GM21367 (cell line): ENCODE measurements at regions not wholly inside any gene's neighbourhood (a gene's known extent, or its start where the extent isn't known, plus 50 kb on each side); places are given as distances from the start of the nearest gene placed in this dataset.
A peak's percentile ranks its signal among the peaks of the same experiment; 100 is the strongest.

Source experiments
- ATAC-seq: cut with Tn5 transposase; IDR thresholded peaks from one replicate; pipeline ENCODE4 v1.9.1; 2021; ENCODE audit not compliant: unreplicated experiment

DNA sequence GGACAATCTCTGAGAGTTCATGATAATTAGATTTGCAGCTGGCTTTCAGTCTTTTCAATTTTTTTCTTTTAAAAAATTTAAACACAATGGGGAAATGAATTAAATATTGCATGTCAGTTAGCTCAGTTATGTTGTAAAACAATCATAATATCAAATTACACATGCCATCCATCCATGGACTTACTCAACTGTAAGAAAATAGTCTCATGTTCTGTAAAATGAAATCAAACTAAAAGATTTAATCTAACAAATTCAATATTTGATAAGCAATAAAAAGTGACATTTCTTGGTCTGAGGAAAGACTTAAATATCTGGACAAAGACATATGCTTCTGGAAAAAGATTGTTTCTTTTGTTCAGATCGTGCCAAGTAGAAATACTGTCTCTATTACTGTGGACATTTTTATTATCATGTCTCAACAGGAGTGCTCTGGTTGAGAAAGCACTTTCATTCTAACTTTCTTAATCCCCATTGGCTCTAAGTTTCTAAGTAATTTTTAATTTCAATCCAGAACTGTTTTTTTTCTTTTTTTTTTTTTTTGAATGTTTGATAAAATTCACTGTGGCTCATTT, 179.2 kb upstream of the FAM3C start:
- ATAC-seq: no peak

DNA sequence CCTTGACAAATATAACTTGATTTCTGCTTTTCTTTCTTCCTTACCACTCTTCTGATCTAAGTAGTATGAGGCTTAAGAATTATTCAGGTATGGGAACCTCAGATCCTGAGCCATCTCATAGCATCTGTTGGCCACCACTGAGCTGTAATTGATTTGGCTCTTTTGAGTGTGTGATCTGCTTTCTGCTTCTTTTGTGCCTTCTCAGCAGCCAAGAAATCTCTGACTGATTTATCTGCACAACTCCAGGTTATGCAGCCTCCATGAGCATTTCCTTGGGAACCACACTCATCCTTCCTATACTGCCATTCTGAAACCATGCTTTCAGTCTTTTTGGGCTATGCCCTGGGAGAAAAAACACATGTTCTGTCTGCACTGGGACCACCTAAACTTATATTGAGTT, 178.0 kb upstream of the FAM3C start:
- no peak for ATAC-seq

DNA sequence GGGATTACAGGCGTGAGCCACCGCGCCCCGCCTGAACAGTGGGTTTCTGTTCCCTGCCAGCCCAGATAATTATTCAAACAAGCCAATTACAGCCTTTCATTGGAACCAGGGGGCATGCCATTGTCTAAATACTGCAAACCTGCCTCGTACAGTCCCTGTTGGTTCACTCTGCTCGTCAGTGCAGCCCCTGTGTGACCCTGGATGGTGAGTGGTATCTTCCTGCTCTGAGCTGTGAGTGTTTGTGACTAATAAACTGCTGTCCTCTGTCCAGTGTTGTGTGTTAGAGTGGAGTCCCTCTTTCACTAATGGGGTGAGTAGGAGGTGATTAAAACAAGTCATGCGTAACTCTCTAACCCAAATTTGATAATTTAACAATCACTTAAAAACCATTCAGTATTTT, 176.5 kb upstream of the FAM3C start:
- ATAC-seq: no peak

- no peak for ATAC-seq
These were observed 174.3 kb upstream of the FAM3C start for GRCh38 chr7:121570365-121570764.

DNA sequence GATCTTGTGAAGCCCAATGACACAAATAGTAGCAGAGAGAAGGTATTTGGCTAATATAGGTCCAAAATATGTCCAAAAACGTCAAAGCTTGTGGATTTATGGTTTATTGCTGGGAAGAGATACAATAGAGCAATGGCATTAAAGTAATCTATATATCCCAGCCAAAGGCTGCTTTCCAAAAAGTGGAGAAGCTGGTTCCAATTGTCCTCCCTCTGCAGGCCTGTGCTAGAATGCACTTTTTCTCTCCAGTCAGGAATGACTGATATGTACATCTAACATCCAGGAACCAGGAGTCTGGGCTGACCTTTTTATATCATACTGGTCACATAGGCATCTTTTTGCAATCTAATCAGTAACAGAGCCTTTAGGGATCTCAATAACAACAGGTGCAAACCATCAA, 167.1 kb upstream of the FAM3C start:
- ATAC-seq: no peak

DNA sequence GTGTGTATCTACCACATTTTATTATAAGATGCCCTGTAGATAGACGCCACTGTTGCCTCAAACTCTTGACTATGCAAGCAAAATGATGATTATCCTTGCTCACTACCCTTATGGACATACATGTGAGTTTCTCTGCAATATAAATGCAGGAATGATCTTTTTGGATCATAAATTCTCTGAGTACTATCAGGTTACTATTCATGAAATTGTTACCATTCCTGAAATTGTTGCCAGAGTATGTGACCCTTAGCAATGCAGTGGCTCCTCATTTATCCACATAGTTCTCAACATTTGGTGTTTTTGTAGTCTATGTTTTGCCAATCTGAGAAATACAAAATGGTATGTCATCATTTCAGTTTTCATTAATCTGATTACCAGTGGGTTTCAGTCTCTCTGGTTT, 166.2 kb upstream of the FAM3C start:
- ATAC-seq: no peak

DNA sequence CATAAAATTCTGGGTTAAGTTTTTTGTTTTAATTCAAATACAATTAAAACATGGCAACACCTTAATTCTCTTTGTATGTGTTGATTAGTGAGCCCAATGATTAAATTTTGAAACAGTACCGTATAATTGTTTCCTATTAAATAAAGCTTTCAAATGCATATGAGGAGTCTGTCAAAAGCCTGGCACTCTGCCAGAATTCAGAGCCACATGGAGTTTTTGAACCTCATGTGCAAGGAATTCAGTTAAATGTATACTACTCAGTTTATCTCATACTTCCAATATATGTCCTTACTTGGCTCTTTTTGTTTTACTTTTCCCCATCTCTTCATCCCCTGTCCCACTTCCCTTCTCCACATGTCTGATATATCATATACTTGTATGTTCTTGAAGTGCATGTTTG, 165.6 kb upstream of the FAM3C start:
- no peak for ATAC-seq

DNA sequence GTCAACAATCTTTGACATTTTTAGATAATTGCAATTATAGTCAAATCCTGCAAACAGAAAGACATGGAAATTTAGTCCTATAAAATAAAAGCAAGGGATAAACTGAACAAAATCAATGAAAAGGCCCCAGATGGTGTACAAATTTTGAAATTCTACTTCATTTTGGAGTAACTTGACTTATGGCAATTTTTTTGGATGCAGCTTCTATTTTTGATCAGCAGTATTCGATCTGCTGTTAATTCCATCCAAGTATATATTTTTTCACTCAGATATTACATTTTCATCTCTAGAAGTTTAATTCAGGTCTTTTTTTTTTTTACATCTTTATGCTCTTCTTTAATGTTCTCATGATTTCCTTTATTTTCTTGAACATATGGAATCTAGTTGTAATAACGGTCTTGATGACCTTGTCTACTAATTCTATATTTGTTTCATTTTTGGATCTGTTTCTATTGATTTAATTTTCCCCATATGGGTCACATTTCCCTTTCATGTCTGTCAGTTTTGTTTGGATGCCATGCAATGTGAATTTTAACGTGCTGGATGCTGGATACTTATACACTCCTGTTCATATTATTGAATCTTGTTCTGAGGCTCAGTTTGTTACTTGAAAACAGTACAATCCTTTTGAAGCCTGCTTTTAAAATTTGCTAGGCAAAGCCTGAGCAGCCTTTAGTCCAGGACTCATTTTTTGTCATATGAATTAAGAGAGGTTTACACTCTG, 164.3 kb upstream of the FAM3C start:
- no peak for ATAC-seq

- ATAC-seq: no peak
These were observed 162.2 kb upstream of the FAM3C start for GRCh38 chr7:121558288-121558687.

- ATAC-seq: no peak
These were observed 161.2 kb upstream of the FAM3C start for GRCh38 chr7:121557034-121557892.

DNA sequence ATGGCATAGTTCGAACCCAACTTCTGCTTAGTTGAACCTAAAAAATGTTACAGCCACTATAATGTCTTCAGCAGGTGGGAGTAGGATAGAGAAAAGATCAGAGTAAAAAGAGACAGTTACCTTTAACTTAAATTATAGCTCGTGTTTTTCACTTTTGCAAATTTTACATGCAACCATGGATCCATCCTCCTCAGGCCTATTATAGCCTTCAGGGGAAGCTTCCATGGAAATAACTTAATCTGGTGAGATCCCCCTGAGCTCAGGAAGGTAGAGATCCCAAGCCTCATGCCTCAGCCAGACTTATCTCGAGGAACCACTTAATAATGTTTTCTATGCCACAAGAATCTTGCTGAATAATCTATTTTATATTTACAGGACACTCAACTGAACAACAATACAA, 159.4 kb upstream of the FAM3C start:
- no peak for ATAC-seq

DNA sequence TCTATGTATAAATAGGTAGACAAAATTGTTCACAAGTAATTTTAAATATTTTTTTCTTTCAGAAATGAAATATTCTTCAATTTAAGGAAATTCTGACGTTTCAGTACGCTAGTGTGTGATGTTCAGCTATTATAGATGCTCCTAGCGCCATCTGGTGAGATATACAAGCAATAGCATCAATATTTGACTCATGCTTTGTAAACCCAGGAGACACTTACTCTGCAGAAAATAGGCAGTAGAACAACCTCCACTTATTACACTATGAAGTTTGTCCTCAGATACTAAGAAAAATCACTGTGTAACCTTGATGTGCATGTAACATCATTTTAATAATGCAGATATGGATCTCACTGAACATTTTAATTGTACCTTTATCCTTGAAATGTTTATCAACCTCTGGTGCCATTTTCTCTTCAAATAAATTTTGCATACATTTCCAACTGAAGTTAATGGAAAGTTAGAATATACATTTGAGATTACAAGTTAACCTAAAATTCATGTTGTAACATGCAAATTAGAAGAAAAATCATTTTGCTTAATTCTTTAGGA, 151.5 kb upstream of the FAM3C start:
- ATAC-seq: peak; percentile 70

DNA sequence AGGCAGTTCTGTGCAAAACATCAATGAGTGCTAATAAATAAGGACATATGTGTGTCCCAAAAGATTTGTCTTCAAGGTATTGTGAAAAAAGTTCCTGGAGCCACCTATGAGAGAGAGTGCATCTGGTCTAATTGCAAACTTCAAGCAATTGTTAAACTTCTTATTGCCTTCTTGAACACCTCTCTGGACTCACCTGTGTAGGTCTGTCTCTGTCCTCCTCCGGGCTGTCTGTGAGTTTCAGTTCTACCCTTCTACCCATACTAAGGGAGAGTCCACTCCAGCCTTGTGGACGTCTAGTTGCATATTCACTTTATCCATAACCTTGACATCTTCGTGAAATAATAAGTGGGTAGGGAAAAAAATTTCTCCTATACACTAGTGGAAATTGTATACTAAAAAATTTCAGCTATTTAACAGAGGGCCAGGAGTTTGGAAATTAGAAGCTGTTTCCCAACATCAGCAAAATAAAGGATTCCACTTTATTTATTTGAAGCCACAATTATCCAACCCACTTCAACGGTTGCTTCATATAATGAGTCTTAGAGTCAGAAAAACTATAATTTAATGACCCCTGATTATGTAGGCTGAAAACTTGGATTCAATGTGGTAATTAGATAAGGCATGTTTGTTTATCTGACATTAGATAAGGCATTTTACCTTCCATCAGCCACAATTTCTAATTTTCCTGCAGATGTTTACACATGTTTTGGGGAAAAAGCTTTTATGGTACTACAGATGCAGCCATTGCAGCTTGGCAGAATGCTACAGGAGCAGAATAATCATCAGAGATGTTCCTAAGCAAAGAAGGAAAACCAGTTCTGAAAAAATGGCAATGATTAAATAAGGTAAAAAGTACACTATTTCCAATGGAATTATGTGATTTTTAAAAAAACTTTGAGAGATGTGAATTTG, 150.8 kb upstream of the FAM3C start:
- no peak for ATAC-seq

- ATAC-seq: no peak
These were observed 149.3 kb upstream of the FAM3C start for GRCh38 chr7:121545418-121545817.

- ATAC-seq: peak; percentile 52
These were observed 148.6 kb upstream of the FAM3C start for GRCh38 chr7:121544726-121545125.

GRCh38 chr7:121544238-121544637, 148.1 kb upstream of the FAM3C start:
- no peak for ATAC-seq

DNA sequence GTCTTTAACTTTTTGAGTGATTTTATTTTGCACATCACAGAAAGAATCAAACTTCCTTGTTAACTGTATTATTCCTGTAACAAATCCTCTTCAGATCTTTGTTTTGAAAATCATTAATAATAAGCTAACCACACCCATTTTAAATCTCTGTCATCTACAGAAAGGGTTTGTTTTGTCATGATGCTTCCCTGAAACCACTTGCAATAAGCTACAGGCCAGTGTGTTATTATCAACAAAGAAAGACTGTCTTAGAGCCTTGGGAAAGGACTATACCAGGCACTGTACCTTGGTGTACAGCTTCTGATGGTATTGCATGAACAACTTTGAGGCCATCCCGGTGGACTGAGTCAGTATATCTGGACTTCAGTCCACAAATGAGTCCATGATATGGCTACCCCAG, 145.3 kb upstream of the FAM3C start:
- no peak for ATAC-seq

DNA sequence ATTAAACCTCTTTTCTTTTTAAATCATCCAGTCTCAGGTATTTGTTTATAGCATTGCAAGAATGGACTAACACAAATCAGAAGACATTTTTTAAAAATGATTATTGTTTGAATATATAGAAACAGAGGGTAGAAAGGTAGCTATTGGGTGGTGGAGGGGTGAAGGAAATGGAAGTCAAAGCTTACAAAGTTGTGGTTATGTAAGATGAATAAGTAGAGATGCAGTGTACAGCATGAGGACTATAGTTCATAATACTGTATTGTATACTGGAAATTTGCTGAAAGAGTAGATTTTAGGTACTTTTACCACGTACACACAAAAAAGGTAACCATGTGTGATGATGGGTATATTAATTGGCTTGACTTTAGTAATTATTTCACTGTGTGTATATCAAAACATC, 144.0 kb upstream of the FAM3C start:
- ATAC-seq: no peak

DNA sequence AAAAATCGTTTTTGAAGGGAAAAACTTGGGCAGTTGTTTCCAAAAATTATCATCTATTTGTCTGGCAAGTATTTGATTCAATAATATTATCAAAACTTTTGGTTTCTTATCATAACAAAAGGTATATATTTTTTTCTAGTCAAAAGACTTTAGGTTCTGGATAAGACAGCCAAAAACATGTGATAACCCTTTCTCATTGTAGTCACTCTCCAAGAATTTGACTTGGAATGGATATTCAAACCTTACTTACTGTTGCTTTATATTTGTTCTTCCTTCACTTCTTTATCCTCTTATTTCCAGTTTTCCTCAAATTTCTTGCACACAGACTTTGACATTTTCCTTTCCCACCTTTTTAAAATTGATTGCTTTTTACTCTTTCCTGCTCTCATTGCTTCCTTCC, 140.9 kb upstream of the FAM3C start:
- ATAC-seq: no peak

GRCh38 chr7:121531175-121532070, 135.3 kb upstream of the FAM3C start:
- ATAC-seq: no peak
